Suppressor macrophage treated with lipopolysaccharide for 1 hour (primary cell): ENCODE measurements at regions not wholly inside any gene's neighbourhood (a gene's known extent, or its start where the extent isn't known, plus 50 kb on each side); places are given as distances from the start of the nearest gene placed in this dataset.
"Not testable (repeated sequence)": the region's sequence is repeated elsewhere in the genome, so short reads cannot be mapped to it uniquely, and the experiment has no call there.

ENCODE experiments used
- DNase-seq, 3 donors: peaks; one replicate each; pipeline ENCODE4 v3.0.0-alpha.2; 2020 to 2022

- no peak for DNase-seq
These were observed 159.1 kb upstream of the WDR1 start for GRCh38 chr4:10275696-10276095.

DNA sequence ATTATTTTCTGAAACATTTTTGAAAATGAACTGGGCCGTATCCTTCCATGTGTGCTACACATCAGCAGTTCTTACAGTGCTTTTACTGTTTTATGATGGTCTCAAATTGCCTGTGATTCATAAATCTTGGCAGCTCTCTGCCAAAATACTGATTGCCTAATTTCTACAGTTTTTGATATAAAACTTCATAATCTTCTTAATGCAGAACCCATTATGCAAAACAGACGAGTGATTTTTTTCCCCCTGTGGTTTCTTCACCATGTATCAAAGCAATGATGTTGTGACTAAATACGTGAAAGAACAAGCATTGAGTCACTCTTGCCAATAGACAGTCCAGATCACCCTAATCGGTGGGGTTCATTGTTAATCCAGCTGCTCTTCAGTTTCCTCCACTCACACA lies 156.4 kb upstream of the WDR1 start:
- no peak for DNase-seq

GRCh38 chr4:10272511-10272910 lies 155.9 kb upstream of the WDR1 start:
- no peak for DNase-seq

- no peak for DNase-seq
These were observed 150.5 kb upstream of the WDR1 start for GRCh38 chr4:10267066-10267465.

- no peak for DNase-seq
These were observed 144.2 kb upstream of the WDR1 start for GRCh38 chr4:10260777-10261176.

GRCh38 chr4:10259976-10260375 lies 143.4 kb upstream of the WDR1 start:
- DNase-seq = no peak

DNA sequence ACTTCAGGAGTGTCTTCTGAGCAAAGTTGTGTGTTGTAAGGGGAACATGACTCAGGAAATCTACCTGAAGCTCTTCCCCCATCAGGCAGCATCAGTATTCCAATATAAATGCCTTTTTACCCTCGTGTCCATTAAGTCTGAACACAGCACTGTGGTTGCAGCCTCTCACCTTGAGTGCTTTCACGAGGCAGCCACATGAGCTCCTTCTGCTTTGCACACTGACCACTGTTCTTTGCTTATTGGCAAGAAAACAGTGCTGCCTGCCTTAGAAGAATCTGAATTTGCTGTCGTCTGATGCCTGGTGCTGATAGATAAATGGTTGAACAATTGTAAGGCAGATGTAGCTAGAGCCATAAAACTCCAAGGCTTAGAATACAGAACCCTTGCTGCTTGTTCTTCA lies 139.6 kb upstream of the WDR1 start:
- no peak for DNase-seq

DNA sequence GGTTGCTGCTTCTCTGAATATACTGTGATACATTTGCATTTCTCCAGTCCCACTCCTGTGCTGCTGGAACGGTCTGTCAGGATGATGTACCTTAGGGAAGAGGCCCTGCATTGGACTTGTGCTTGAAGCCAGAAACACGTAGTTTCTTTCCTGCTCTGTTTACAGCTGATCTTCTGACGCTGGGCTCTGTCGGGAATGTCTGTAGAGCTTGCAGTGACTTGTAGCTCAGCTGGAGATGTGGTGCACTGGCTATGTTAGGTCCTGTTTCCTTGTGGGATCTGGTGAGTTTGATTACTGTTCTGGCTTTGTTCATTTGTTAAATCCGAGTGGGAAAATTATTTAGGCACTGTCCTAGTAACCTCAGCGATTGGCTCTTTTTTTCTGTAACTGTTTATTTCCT lies 137.2 kb upstream of the WDR1 start:
- DNase-seq = no peak

GRCh38 chr4:10245751-10246150 lies 129.2 kb upstream of the WDR1 start:
- peak; percentile 26 to 59 (median 38) for DNase-seq

DNA sequence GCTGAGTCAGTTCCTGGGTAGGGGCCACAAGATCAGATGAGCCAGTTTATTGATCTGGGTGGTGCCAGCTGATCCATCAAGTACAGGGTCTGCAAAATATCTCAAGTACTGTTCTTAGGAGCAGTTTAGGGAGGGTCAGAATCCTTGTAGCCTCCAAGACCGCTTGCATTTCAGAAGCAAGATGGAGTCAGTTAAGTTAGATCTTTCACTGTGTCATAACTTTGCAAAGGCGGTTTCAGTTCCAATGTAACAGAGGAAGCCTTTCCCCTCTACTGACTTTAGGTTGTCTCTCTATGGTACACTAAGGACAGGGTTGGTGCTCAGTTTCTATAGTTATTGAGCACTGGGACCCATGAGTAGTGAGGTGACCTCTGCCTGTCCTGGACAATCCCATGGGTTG lies 127.3 kb upstream of the WDR1 start:
- no peak for DNase-seq

DNA sequence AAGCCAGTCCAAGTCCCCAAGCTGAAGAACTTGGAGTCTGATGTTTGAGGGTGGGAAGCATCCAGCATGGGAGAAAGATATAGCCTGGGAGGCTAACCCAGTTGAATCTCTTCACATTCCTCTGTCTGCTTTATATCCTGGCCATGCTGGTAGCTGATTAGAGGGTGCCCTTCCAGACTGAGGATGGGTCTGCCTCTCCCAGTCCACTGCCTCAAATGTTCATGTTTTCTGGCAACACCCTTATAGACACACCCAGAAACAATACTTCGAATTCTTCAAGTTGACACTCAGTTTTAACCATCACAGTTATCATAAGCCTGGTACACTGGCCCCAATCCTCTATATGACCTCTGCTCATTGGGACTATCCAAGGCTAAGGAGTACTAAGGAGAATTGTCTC lies 124.1 kb upstream of the WDR1 start:
- DNase-seq = no peak

- DNase-seq = no peak
These were observed 123.5 kb upstream of the WDR1 start for GRCh38 chr4:10239982-10240654.

DNA sequence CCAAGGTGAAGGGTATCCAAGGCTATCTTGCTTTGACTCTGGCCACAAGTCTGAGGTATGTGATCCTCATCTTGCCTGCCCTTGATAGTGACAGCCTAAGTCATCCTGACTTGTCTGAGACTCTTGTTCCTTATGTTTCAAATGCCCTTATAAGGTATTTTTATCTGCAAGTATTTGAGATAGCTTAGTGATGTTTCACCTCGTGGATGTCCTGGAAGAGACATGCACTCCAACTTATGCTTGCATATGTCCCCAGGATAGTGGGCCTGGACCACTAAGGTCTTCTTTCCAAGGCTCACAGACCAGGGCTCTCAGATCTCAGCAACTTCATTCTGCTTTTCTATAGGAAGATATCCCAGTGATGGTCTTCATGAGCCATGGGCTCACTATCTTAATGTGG lies 120.5 kb upstream of the WDR1 start:
- no peak for DNase-seq

GRCh38 chr4:10232114-10232513 lies 115.5 kb upstream of the WDR1 start:
- no peak for DNase-seq

DNA sequence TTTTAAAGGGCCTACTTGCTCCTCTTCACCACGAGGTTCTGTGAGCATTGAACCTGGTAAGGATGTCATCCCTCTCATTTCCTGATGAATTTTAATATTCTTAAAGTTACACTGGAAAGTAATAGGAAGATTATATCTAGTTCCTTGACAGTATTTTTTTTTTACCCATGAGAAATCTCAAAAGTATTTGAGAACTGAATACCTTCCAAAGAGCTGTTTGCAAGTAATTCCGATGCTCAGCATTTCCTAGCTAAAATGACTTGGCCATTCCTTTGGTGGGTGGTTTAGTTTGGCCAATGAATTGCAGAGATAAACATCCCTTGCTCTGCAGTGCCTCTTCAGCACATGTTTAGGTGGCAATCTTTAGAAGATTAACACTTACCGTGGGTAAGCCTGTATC lies 110.2 kb upstream of the WDR1 start:
- DNase-seq = no peak

- DNase-seq = no peak
These were observed 108.5 kb upstream of the WDR1 start for GRCh38 chr4:10225096-10225495.

- no peak for DNase-seq
These were observed 107.2 kb upstream of the WDR1 start for GRCh38 chr4:10223782-10224181.

GRCh38 chr4:10213481-10213880 lies 96.9 kb upstream of the WDR1 start:
- DNase-seq = not testable (repeated sequence)

DNA sequence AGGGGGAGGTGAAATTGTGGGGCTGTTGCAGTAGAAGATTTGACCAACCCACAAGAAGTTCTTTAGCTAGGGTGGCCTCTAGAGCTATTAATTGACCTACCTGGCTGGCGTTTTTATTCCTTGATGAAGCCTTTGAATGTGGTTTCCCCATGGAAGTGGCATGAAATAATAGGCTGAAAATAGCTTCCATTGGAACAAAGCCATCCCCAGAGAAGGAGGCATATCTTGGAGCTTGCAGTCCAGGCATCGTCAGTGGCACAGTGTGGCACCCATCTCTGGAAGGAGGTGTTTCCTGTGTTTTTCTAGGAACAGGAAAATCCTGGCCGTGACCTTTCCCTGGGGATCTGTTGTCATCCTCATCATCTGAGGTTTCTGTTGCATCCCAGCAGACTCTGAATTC lies 96.3 kb upstream of the WDR1 start:
- no peak for DNase-seq

GRCh38 chr4:10212400-10212799 lies 95.8 kb upstream of the WDR1 start:
- DNase-seq = peak in 1 of 3 donors; percentile 14

DNA sequence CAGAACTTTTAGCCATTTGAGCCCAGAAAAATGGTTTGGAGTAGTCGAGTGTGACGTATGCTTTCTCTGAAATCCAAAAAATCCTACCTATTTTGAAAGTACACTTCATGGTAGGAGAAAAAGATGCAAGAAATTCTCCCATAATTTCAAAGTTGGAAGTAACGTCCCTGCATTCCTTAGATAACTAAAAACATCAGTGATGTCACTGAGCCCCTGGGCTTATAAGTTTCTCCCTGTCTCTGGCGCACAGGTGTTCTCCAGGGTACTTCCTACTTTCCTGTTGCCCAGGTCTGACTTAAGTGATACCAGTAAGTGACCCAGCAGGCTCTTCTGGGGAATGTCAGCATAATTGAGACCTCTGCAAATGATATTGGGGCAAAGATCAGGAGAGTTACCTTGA lies 90.5 kb upstream of the WDR1 start:
- DNase-seq = no peak

- peak in 1 of 3 donors; percentile 16 for DNase-seq
These were observed 88.6 kb upstream of the WDR1 start for GRCh38 chr4:10205223-10205622.

DNA sequence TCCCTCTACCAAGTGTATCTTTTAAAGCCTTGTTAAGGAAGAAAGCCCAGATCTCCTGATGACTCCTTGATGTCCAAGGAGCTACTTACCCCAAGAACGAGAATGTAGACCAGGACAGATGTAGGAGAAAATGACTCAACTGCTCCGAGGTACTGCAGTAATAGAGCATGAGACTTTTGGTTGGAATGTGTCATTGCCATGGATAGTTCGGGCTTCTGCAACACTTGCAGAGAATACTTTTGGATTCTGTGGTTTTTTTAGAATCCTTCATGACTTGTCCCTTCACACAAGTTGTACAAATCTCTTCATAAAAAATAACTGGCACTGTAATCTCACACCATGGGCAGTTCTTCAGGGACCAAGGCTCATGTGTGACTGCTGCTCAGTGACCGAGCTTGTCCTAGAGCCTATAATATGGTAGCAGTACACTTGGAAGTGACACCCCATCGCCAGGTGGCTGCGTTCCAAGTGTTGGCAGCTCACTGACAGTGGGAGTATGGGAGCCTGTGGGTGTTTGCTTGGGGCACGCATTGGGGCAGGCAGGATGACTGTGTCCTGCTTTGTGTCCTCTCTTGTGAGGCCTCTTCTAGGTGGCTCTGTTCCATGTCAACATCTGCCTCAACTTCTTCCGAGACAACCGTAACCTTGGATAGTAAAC lies 87.9 kb upstream of the WDR1 start:
- DNase-seq = peak in 1 of 3 donors; percentile 16

- peak in 1 of 3 donors; percentile 15 for DNase-seq
These were observed 87.3 kb upstream of the WDR1 start for GRCh38 chr4:10203851-10204250.
